Hepatocyte (in vitro differentiated cells): ENCODE measurements at regions not wholly inside any gene's neighbourhood (a gene's known extent, or its start where the extent isn't known, plus 50 kb on each side); places are given as distances from the start of the nearest gene placed in this dataset.
A peak's percentile ranks its signal among the peaks of the same experiment; 100 is the strongest.

Experiments used
- DNase-seq: peaks from one replicate; pipeline ENCODE4 v3.0.0-alpha.2; 2016; ENCODE audit warnings: low spot score
- H2AFZ ChIP-seq: fragments of 200-600 bp; sonication (generic); 2 replicates; pipeline ENCODE4 v1.6.0; 2016; ENCODE audit warnings: antibody characterized with exemption, mild to moderate bottlenecking
- H3K27ac ChIP-seq: fragments of 200-600 bp; sonication (generic); 2 replicates; pipeline ENCODE4 v1.5.1; 2016; ENCODE audit warnings: mild to moderate bottlenecking
- H3K27me3 ChIP-seq: fragments of 200-600 bp; sonication (generic); 2 replicates; pipeline ENCODE4 v1.6.1; 2016
- H3K36me3 ChIP-seq: fragments of 200-600 bp; sonication (generic); replicated peaks from 2 replicates; pipeline ENCODE4 v1.5.1; 2016; ENCODE audit warnings: low read depth; ENCODE audit not compliant: insufficient read depth
- H3K4me1 ChIP-seq: fragments of 200-600 bp; sonication (generic); 2 replicates; pipeline ENCODE4 v1.5.1; 2016; ENCODE audit warnings: mild to moderate bottlenecking, moderate library complexity; ENCODE audit not compliant: insufficient read depth
- H3K4me2 ChIP-seq: fragments of 200-600 bp; sonication (generic); 2 replicates; pipeline ENCODE4 v1.6.0; 2016
- H3K4me3 ChIP-seq: fragments of 200-600 bp; sonication (generic); 2 replicates; pipeline ENCODE4 v1.5.1; 2016; ENCODE audit warnings: mild to moderate bottlenecking
- H3K79me2 ChIP-seq: fragments of 200-600 bp; sonication (generic); 2 replicates; pipeline ENCODE4 v1.6.0; 2017; ENCODE audit warnings: mild to moderate bottlenecking
- H3K9me2 ChIP-seq: fragments of 200-600 bp; sonication (generic); replicated peaks from 2 replicates; pipeline ENCODE4 v1.6.0; 2017; ENCODE audit warnings: mild to moderate bottlenecking; ENCODE audit not compliant: insufficient read depth
- H3K9me3 ChIP-seq: fragments of 200-600 bp; sonication (generic); 2 replicates; pipeline ENCODE4 v1.5.1; 2016; ENCODE audit warnings: low read depth, mild to moderate bottlenecking
- H4K20me1 ChIP-seq: fragments of 200-600 bp; sonication (generic); 2 replicates; pipeline ENCODE4 v1.6.0; 2016; ENCODE audit warnings: mild to moderate bottlenecking; ENCODE audit not compliant: insufficient read depth, poor library complexity, severe bottlenecking
- CTCF ChIP-seq: fragments of 200-600 bp; sonication (generic); IDR thresholded peaks from 2 replicates; pipeline ENCODE4 v1.5.1; 2016; ENCODE audit warnings: antibody characterized with exemption, mild to moderate bottlenecking; ENCODE audit not compliant: poor library complexity
- EZH2 ChIP-seq: fragments of 200-600 bp; sonication (generic); IDR thresholded peaks from 2 replicates; pipeline ENCODE4 v1.6.1; 2016; ENCODE audit warnings: antibody characterized with exemption, mild to moderate bottlenecking, borderline replicate concordance
- EZH2phosphoT487 ChIP-seq: fragments of 200-600 bp; sonication (generic); IDR thresholded peaks from one replicate; pipeline ENCODE4 v1.6.1; 2018; ENCODE audit warnings: antibody characterized with exemption, mild to moderate bottlenecking, low read depth, moderate library complexity; ENCODE audit not compliant: unreplicated experiment, severe bottlenecking
- WGBS: methylation state at CpG from one replicate; pipeline ENCODE4 v1.1.6; 2016; ENCODE audit warnings: low lambda C conversion rate; ENCODE audit errors: missing lambda C conversion rate; 5-methylcytosine and 5-hydroxymethylcytosine counted together

GRCh38 chrX:69365349-69365748, 138.8 kb upstream of the NALF2 start:
- no peaks in the 10 kb centered on the region for H3K9me2 ChIP-seq
- H2AFZ ChIP-seq: no peak overlapping the region
- no peaks in the 10 kb centered on the region for H3K9me3 ChIP-seq
- TF ChIP-seq CTCF: no peak
- no peak for TF ChIP-seq EZH2phosphoT487
- no peak for TF ChIP-seq EZH2
- no peaks in the 10 kb centered on the region for H3K79me2 ChIP-seq
- H3K36me3 ChIP-seq: no peaks in the 10 kb centered on the region
- H3K4me2 ChIP-seq: no peak overlapping the region
- H3K4me1 ChIP-seq: peaks cover 10% of the 10 kb centered on the region
- H3K4me3 ChIP-seq: no peak overlapping the region
- WGBS: 57% methylated on average over 1 of the region's 1 CpG
- H3K27me3 ChIP-seq: no peaks in the 10 kb centered on the region
- DNase-seq: no peak
- no peak overlapping the region for H3K27ac ChIP-seq
- no peaks in the 10 kb centered on the region for H4K20me1 ChIP-seq

DNA sequence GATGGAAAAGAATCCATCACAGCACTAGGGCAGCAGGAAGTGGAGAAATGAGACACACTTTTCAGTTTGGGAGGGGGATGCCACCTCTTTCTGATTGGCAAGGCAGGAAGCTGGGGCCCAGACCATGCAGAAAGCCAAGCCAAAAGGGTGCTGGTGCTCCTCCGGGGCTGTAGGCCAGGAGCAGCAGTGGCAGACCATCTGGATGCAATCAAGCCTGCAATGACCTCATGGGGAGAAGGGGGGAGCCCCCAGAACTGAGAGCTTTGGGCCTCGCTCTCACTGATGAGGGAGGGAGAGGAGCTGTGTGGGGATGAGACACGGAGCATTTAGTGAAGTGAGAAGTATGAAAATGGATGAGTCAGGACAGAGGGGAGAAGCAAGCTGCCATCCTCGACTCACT, 141.3 kb upstream of the NALF2 start:
- H3K79me2 ChIP-seq: no peaks in the 10 kb centered on the region
- H2AFZ ChIP-seq: no peak overlapping the region
- TF ChIP-seq EZH2: no peak
- no peak for TF ChIP-seq CTCF
- TF ChIP-seq EZH2phosphoT487: no peak
- H3K27ac ChIP-seq: peak overlapping the region; percentile 60
- H4K20me1 ChIP-seq: no peaks in the 10 kb centered on the region
- H3K4me1 ChIP-seq: peaks cover 10% of the 10 kb centered on the region
- WGBS: 37% methylated on average over 4 of the region's 4 CpGs
- DNase-seq: peak; percentile 47
- no peaks in the 10 kb centered on the region for H3K9me3 ChIP-seq
- no peaks in the 10 kb centered on the region for H3K36me3 ChIP-seq
- H3K4me2 ChIP-seq: no peak overlapping the region
- no peaks in the 10 kb centered on the region for H3K9me2 ChIP-seq
- H3K27me3 ChIP-seq: no peaks in the 10 kb centered on the region
- H3K4me3 ChIP-seq: no peak overlapping the region

DNA sequence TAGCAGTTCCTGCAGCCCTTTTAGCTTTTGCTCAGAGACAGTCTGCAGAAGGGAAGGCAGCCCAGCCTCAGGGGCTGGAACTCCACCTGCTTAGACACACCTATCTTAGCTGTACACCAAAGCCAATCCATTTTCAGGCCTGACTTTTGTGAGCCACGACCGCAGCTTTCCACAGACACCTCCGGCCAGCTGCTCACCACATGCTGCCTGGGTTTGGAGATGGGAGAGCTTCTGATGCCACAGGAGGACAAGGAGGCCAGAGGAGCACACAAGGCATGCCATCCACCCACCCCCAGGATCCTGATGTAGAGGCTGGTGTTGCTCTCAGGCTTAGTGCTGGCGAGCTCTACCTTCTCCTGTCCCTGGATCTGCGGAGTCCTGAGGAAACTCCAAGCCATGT, 141.8 kb upstream of the NALF2 start:
- Histone ChIP-seq H3K9me3 (no peaks in the 10 kb centered on the region), H3K9me2 (no peaks in the 10 kb centered on the region), H4K20me1 (no peaks in the 10 kb centered on the region), H3K4me2 (no peak overlapping the region), H3K4me1 (peaks cover 10% of the 10 kb centered on the region), H2AFZ (no peak overlapping the region), H3K27ac (peak overlapping the region; percentile 60), H3K4me3 (no peak overlapping the region), H3K36me3 (no peaks in the 10 kb centered on the region), H3K79me2 (no peaks in the 10 kb centered on the region), H3K27me3 (no peaks in the 10 kb centered on the region)
- no peak for TF ChIP-seq EZH2phosphoT487
- no peak for TF ChIP-seq CTCF
- TF ChIP-seq EZH2: no peak
- no peak for DNase-seq
- 63% methylated on average over 5 of the region's 5 CpGs for WGBS

DNA sequence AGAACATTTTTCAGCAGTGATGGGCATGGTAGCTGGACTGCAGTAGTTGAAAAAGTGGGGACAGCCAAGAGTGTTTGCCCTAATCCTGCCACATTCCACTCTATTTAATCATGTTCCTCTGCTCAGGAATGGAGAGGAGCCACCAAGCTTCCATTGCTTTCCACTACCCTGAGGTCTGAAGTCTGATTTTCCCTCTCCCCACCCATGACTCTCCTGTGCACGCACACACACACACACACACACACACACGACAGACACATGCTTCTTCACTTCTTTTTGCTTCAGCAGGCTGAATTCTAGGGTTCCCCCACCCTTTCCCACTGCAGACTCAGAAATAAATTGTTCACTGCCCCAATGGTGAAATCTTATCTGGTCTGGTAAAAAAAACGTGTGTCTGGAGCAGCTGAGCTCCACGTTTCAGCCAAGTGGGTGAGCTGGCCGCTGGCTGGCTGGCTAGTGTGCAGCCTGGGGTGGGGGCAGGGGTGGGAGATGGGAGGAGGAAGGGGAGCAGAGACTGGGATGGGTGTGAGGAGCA, 142.7 kb upstream of the NALF2 start:
- no peak for TF ChIP-seq CTCF
- TF ChIP-seq EZH2phosphoT487: no peak
- no peak for TF ChIP-seq EZH2
- peaks cover 10% of the 10 kb centered on the region for H3K4me1 ChIP-seq
- peak overlapping the region; percentile 60 for H3K27ac ChIP-seq

More for the DNA sequence above, 142.7 kb upstream of the NALF2 start:
- H3K79me2 ChIP-seq: no peaks in the 10 kb centered on the region
- DNase-seq: peak; percentile 32
- no peaks in the 10 kb centered on the region for H3K27me3 ChIP-seq
- no peaks in the 10 kb centered on the region for H3K9me2 ChIP-seq
- 37% methylated on average over 5 of the region's 5 CpGs for WGBS
- H2AFZ ChIP-seq: no peak overlapping the region
- no peak overlapping the region for H3K4me3 ChIP-seq
- H3K36me3 ChIP-seq: no peaks in the 10 kb centered on the region
- peak overlapping the region; percentile 33 for H3K4me2 ChIP-seq
- H3K9me3 ChIP-seq: no peaks in the 10 kb centered on the region
- no peaks in the 10 kb centered on the region for H4K20me1 ChIP-seq
